HCT116 (cell line): ENCODE measurements at regions not wholly inside any gene's neighbourhood (a gene's known extent, or its start where the extent isn't known, plus 50 kb on each side); places are given as distances from the start of the nearest gene placed in this dataset.
"Not testable (repeated sequence)": the region's sequence is repeated elsewhere in the genome, so short reads cannot be mapped to it uniquely, and the experiment has no call there.

Experiments used
- ATAC-seq: fragments of 200-7000 bp; cut with Tn5 transposase; 2 replicates; pipeline ENCODE4 v1.9.1; 2020; ENCODE audit warnings: mild to moderate bottlenecking, moderate library complexity
- BruUV-seq: library from RNA; stranded (reverse); fragments of 400-500 nt; replicated peaks from 2 replicates; lab custom pipeline; 2021; lab: Mats Ljungman, UMichigan
- CTCF ChIA-PET: fragments of 300-600 bp; sonication (Branson Sonifier 250); formaldehyde crosslinking; loops from one replicate; lab custom pipeline; 2021; ENCODE audit warnings: antibody characterized with exemption; lab: Charles Lee
- POLR2A ChIA-PET: fragments of 300-600, 350-600 bp; sonication (Branson Sonifier 250); formaldehyde crosslinking; loops from one replicate; lab custom pipeline; 2021; ENCODE audit warnings: antibody characterized with exemption; lab: Charles Lee
- RAD21 ChIA-PET, 2 experiments: fragments of 300-600 bp; sonication (Branson Sonifier 250); formaldehyde crosslinking; loops; one replicate each; lab custom pipeline; 2023; ENCODE audit warnings: low total read pairs in 2 of 2; ENCODE audit not compliant: uncharacterized antibody in 2 of 2, unreplicated experiment in 2 of 2, low non-redundant PET in 1 of 2; lab: Charles Lee
- DNase-seq: peaks from one replicate; pipeline ENCODE4 v3.0.0-alpha.2; 2010; ENCODE audit warnings: low read depth, low spot score
- H2AFZ ChIP-seq: fragments of 200-600 bp; shearing (Covaris generic), sonication (generic); 2 replicates; pipeline ENCODE4 v1.6.1; 2017; ENCODE audit warnings: low read depth, mixed run types, mixed read lengths, antibody characterized with exemption, low read length; ENCODE audit not compliant: poor library complexity, severe bottlenecking
- H3K27ac ChIP-seq: 2 replicates; pipeline ENCODE4 v1.5.1; 2012; ENCODE audit warnings: low read depth, low read length
- H3K27me3 ChIP-seq: fragments of 200-600 bp; sonication (generic); 2 replicates; pipeline ENCODE4 v1.6.1; 2016; ENCODE audit warnings: mixed run types, low read length, mixed read lengths; ENCODE audit not compliant: insufficient read depth
- H3K36me3 ChIP-seq, 2 experiments: fragments of 200-500 bp in 1 of 2; fragments of 200-600 bp in 1 of 2; sonication (Bioruptor generic) in 1 of 2; sonication (generic) in 1 of 2; 2 replicates each; pipeline versions ENCODE4 v1.5.1 to v1.6.1; 2014 to 2016; ENCODE audit warnings: low read length in 2 of 2, inconsistent platforms in 1 of 2, mixed read lengths in 1 of 2, mixed run types in 1 of 2; ENCODE audit not compliant: insufficient read depth in 2 of 2, control insufficient read depth in 1 of 2
- H3K4me1 ChIP-seq, 2 experiments: fragments of 200-600 bp in 1 of 2; sonication (generic) in 1 of 2; 2 replicates each; pipeline versions ENCODE4 v1.5.1 to v1.6.1; 2012 to 2017; ENCODE audit warnings: low read length in 2 of 2, inconsistent platforms in 1 of 2, mild to moderate bottlenecking in 1 of 2, mixed read lengths in 1 of 2, mixed run types in 1 of 2, moderate library complexity in 1 of 2; ENCODE audit not compliant: insufficient read depth in 2 of 2, control insufficient read depth in 1 of 2
- H3K4me2 ChIP-seq: fragments of 200-600 bp; sonication (generic); 2 replicates; pipeline ENCODE4 v1.6.1; 2017; ENCODE audit warnings: mixed run types, low read length, mixed read lengths
- H3K4me3 ChIP-seq, 2 experiments: fragments of 200-600 bp in 1 of 2; sonication (generic) in 1 of 2; replicated peaks in 1 of 2; 2 replicates each; pipeline ENCODE4 v1.5.1; 2011 to 2016; ENCODE audit warnings: low read length in 2 of 2, control low read depth in 1 of 2, low read depth in 1 of 2, mild to moderate bottlenecking in 1 of 2, mixed read lengths in 1 of 2, mixed run types in 1 of 2
- H3K79me2 ChIP-seq: fragments of 200-600 bp; sonication (generic); 2 replicates; pipeline ENCODE4 v1.6.1; 2017; ENCODE audit warnings: mild to moderate bottlenecking, mixed run types, low read length, moderate library complexity, mixed read lengths; ENCODE audit not compliant: insufficient read depth
- H3K9ac ChIP-seq: fragments of 200-600 bp; sonication (generic); 2 replicates; pipeline ENCODE4 v1.6.1; 2016; ENCODE audit warnings: low read length, mixed read lengths
- H3K9me2 ChIP-seq: fragments of 200-600 bp; sonication (generic), shearing (Covaris generic); 2 replicates; pipeline ENCODE4 v1.6.1; 2017; ENCODE audit warnings: mixed run types, mild to moderate bottlenecking, moderate library complexity; ENCODE audit not compliant: insufficient read depth
- H3K9me3 ChIP-seq, 2 experiments: fragments of 200-500 bp in 1 of 2; fragments of 200-600 bp in 1 of 2; sonication (Bioruptor generic) in 1 of 2; sonication (generic) in 1 of 2; 2 replicates each; pipeline ENCODE4 v1.6.1; 2014 to 2017; ENCODE audit warnings: low read length in 2 of 2, mixed read lengths in 2 of 2, inconsistent platforms in 1 of 2, low read depth in 1 of 2, mild to moderate bottlenecking in 1 of 2, mixed run types in 1 of 2, moderate library complexity in 1 of 2; ENCODE audit not compliant: control insufficient read depth in 1 of 2, insufficient read depth in 1 of 2
- H4K20me1 ChIP-seq: fragments of 200-600 bp; sonication (generic), shearing (Covaris generic); 2 replicates; pipeline ENCODE4 v1.6.1; 2017; ENCODE audit warnings: mixed run types, mild to moderate bottlenecking, moderate library complexity; ENCODE audit not compliant: insufficient read depth
- CBX3 ChIP-seq: IDR thresholded peaks from 2 replicates; pipeline ENCODE4 v1.6.1; 2012; ENCODE audit warnings: low read depth
- EGR1 ChIP-seq: IDR thresholded peaks from 2 replicates; pipeline ENCODE4 v1.6.1; 2012; ENCODE audit warnings: low read depth
- ELF1 ChIP-seq: IDR thresholded peaks from 2 replicates; pipeline ENCODE4 v1.6.1; 2012; ENCODE audit warnings: low read depth, borderline replicate concordance
- EZH2 ChIP-seq: fragments of 200-600 bp; sonication (generic); IDR thresholded peaks from 2 replicates; pipeline ENCODE4 v1.6.1; 2017; ENCODE audit warnings: antibody characterized with exemption, mixed run types
- EZH2phosphoT487 ChIP-seq: fragments of 200-600 bp; IDR thresholded peaks from 2 replicates; pipeline ENCODE4 v1.6.1; 2018; ENCODE audit warnings: antibody characterized with exemption, borderline replicate concordance
- FOSL1 ChIP-seq: IDR thresholded peaks from 2 replicates; pipeline ENCODE4 v1.6.1; 2012; ENCODE audit warnings: low read depth
- JUND ChIP-seq: IDR thresholded peaks from 2 replicates; pipeline ENCODE4 v1.6.1; 2012
- POLR2AphosphoS5 ChIP-seq: IDR thresholded peaks from 2 replicates; pipeline ENCODE4 v1.6.1; 2011; ENCODE audit warnings: mild to moderate bottlenecking, low read depth, low read length, moderate library complexity
- RAD21 ChIP-seq: IDR thresholded peaks from 2 replicates; pipeline ENCODE4 v1.6.1; 2012; ENCODE audit warnings: low read depth, mild to moderate bottlenecking
- SIN3A ChIP-seq: IDR thresholded peaks from 2 replicates; pipeline ENCODE4 v1.6.1; 2012; ENCODE audit warnings: low read depth
- SRF ChIP-seq: IDR thresholded peaks from 2 replicates; pipeline ENCODE4 v1.6.1; 2012; ENCODE audit warnings: low read depth
- YY1 ChIP-seq: IDR thresholded peaks from 2 replicates; pipeline ENCODE4 v1.6.1; 2011; ENCODE audit warnings: low read length, low read depth, moderate library complexity, mild to moderate bottlenecking; ENCODE audit not compliant: insufficient replicate concordance; ENCODE audit errors: extremely low read depth
- ZFX ChIP-seq: fragments of 450-650 bp; IDR thresholded peaks from 2 replicates; pipeline ENCODE4 v1.6.1; 2017
- intact Hi-C: fragments of 100-400 bp; cut with micrococcal nuclease; formaldehyde crosslinking; loops from 2 replicates; pipeline ENCODE4 v1.10.0; 2022
- TF ChIP-seq, protein P1 (sequence below): IDR thresholded peaks from 2 replicates; pipeline ENCODE4 v1.6.1; 2012
- TF ChIP-seq, protein P2 (sequence below): IDR thresholded peaks from 2 replicates; pipeline ENCODE4 v1.6.1; 2011; ENCODE audit warnings: mild to moderate bottlenecking, low read length, moderate library complexity; ENCODE audit not compliant: insufficient replicate concordance; ENCODE audit errors: extremely low read depth
- TF ChIP-seq, protein P3 (sequence below): IDR thresholded peaks from 2 replicates; pipeline ENCODE4 v1.6.1; 2012; ENCODE audit warnings: low read depth

DNA sequence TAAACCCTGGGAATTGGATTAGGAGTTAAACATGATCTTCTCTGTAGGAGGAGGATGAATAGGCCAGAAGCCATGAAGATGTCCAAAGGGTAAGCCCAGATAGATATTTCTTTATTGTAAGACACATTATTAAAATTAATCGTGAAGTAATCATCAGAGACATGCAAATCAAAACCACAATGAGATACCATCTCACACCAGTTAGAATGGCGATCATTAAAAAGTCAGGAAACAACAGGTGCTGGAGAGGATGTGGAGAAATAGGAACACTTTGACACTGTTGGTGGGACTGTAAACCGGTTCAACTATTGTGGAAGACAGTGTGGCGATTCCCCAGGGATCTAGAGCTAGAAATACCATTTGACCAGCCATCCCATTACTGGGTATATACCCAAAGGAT is 741.2 kb upstream of the ZNF608 start:
- H3K9me3 ChIP-seq, H3K27me3 ChIP-seq, H4K20me1 ChIP-seq, intact Hi-C loops, POLR2A ChIA-PET, RAD21 ChIA-PET, CTCF ChIA-PET, H3K27ac ChIP-seq, H3K4me3 ChIP-seq, H3K9me2 ChIP-seq, H3K79me2 ChIP-seq, H2AFZ ChIP-seq, BruUV-seq, ATAC-seq, H3K36me3 ChIP-seq, H3K4me2 ChIP-seq, DNase-seq, H3K9ac ChIP-seq: not testable (repeated sequence)
- H3K4me1 ChIP-seq: peaks cover 24 to 26% of the 10 kb centered on the region in 2 experiments

DNA sequence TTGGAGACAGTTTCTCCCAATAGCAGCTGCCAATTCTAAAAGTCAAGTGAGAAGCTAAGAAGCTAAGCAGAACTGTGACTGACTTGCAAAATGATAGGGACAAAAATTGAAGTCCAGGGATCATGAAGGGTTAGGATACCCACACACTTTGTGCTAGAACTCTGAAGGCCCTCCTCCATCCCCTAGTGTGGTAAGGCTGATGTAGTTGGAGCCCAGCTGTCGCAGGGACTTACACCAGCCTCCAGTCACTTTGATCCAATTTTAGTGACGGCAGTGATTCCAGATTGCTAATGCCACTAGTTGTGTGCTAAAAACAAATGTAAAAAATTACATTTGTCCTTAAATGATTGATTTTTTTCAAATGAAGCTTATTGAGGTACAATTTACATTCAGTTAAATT is 742.7 kb upstream of the ZNF608 start:
- Histone ChIP-seq H3K9ac (no peak overlapping the region), H3K4me3 (no peak overlapping the region), H3K4me1 (peaks cover 16 to 19% of the 10 kb centered on the region in 2 experiments), H3K36me3 (no peaks in the 10 kb centered on the region), H3K27ac (no peak overlapping the region), H3K4me2 (no peak overlapping the region), H3K9me2 (no peaks in the 10 kb centered on the region), H2AFZ (no peak overlapping the region), H3K27me3 (no peaks in the 10 kb centered on the region), H3K9me3 (peaks cover 0 to 3% of the 10 kb centered on the region in 2 experiments; a peak in 1 of 4 replicates), H3K79me2 (no peaks in the 10 kb centered on the region), H4K20me1 (no peaks in the 10 kb centered on the region)
- ChIA-PET POLR2A (no interaction called here), RAD21 (interaction anchor here in 1 of 2 experiments (0.7 kb wide), 1 partner anchor 176 kb away, joined by 3 read pairs; no protein-coding TSS in a partner anchor), CTCF (no interaction called here)
- BruUV-seq: no TSS peak
- DNase-seq (no peak), ATAC-seq (no peak)
- intact Hi-C loops: no loop called here
- TF ChIP-seq FOSL1: no peak
- TF ChIP-seq, protein P1, sequence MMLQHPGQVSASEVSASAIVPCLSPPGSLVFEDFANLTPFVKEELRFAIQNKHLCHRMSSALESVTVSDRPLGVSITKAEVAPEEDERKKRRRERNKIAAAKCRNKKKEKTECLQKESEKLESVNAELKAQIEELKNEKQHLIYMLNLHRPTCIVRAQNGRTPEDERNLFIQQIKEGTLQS: no peak
- no peak for TF ChIP-seq ELF1
- no peak for TF ChIP-seq SRF
- no peak for TF ChIP-seq POLR2AphosphoS5
- no peak for TF ChIP-seq JUND
- no peak for TF ChIP-seq YY1
- no peak for TF ChIP-seq EGR1
- no peak for TF ChIP-seq ZFX
- no peak for TF ChIP-seq EZH2phosphoT487
- no peak for TF ChIP-seq RAD21
- TF ChIP-seq CBX3: no peak
- TF ChIP-seq SIN3A: no peak
- TF ChIP-seq, protein P2, sequence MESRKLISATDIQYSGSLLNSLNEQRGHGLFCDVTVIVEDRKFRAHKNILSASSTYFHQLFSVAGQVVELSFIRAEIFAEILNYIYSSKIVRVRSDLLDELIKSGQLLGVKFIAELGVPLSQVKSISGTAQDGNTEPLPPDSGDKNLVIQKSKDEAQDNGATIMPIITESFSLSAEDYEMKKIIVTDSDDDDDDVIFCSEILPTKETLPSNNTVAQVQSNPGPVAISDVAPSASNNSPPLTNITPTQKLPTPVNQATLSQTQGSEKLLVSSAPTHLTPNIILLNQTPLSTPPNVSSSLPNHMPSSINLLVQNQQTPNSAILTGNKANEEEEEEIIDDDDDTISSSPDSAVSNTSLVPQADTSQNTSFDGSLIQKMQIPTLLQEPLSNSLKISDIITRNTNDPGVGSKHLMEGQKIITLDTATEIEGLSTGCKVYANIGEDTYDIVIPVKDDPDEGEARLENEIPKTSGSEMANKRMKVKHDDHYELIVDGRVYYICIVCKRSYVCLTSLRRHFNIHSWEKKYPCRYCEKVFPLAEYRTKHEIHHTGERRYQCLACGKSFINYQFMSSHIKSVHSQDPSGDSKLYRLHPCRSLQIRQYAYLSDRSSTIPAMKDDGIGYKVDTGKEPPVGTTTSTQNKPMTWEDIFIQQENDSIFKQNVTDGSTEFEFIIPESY: no peak
- TF ChIP-seq EZH2: no peak
- TF ChIP-seq, protein P3, sequence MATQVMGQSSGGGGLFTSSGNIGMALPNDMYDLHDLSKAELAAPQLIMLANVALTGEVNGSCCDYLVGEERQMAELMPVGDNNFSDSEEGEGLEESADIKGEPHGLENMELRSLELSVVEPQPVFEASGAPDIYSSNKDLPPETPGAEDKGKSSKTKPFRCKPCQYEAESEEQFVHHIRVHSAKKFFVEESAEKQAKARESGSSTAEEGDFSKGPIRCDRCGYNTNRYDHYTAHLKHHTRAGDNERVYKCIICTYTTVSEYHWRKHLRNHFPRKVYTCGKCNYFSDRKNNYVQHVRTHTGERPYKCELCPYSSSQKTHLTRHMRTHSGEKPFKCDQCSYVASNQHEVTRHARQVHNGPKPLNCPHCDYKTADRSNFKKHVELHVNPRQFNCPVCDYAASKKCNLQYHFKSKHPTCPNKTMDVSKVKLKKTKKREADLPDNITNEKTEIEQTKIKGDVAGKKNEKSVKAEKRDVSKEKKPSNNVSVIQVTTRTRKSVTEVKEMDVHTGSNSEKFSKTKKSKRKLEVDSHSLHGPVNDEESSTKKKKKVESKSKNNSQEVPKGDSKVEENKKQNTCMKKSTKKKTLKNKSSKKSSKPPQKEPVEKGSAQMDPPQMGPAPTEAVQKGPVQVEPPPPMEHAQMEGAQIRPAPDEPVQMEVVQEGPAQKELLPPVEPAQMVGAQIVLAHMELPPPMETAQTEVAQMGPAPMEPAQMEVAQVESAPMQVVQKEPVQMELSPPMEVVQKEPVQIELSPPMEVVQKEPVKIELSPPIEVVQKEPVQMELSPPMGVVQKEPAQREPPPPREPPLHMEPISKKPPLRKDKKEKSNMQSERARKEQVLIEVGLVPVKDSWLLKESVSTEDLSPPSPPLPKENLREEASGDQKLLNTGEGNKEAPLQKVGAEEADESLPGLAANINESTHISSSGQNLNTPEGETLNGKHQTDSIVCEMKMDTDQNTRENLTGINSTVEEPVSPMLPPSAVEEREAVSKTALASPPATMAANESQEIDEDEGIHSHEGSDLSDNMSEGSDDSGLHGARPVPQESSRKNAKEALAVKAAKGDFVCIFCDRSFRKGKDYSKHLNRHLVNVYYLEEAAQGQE: no peak
